Fibroblast of skin of right quadriceps (primary cell): ENCODE measurements at regions not wholly inside any gene's neighbourhood (a gene's known extent, or its start where the extent isn't known, plus 50 kb on each side); places are given as distances from the start of the nearest gene placed in this dataset.
"Not testable (repeated sequence)": the region's sequence is repeated elsewhere in the genome, so short reads cannot be mapped to it uniquely, and the experiment has no call there.

Experiments used
- DNase-seq: peaks from one replicate; pipeline ENCODE4 v3.0.0-alpha.2; 2013

- not testable (repeated sequence) for DNase-seq
These were observed 147.1 kb upstream of the MAMLD1 start for GRCh38 chrX:150216000-150216399.

GRCh38 chrX:150216716-150217115 lies 146.4 kb upstream of the MAMLD1 start:
- DNase-seq = no peak

GRCh38 chrX:150217609-150218008 lies 145.5 kb upstream of the MAMLD1 start:
- DNase-seq = no peak

GRCh38 chrX:150219374-150220185 lies 143.5 kb upstream of the MAMLD1 start:
- DNase-seq = peak; percentile 12

GRCh38 chrX:150223176-150224015 lies 139.7 kb upstream of the MAMLD1 start:
- DNase-seq = no peak

GRCh38 chrX:150224676-150225075 lies 138.4 kb upstream of the MAMLD1 start:
- no peak for DNase-seq

- no peak for DNase-seq
These were observed 137.9 kb upstream of the MAMLD1 start for GRCh38 chrX:150225266-150225665.

- no peak for DNase-seq
These were observed 137.4 kb upstream of the MAMLD1 start for GRCh38 chrX:150225756-150226155.

- no peak for DNase-seq
These were observed 136.7 kb upstream of the MAMLD1 start for GRCh38 chrX:150226223-150226965.

- DNase-seq = no peak
These were observed 135.7 kb upstream of the MAMLD1 start for GRCh38 chrX:150227321-150227860.

GRCh38 chrX:150227873-150228410 lies 135.2 kb upstream of the MAMLD1 start:
- DNase-seq = no peak

- DNase-seq = no peak
These were observed 134.7 kb upstream of the MAMLD1 start for GRCh38 chrX:150228431-150228830.

GRCh38 chrX:150229030-150229429 lies 134.1 kb upstream of the MAMLD1 start:
- no peak for DNase-seq

GRCh38 chrX:150229481-150229880 lies 133.6 kb upstream of the MAMLD1 start:
- DNase-seq = no peak

- not testable (repeated sequence) for DNase-seq
These were observed 132.2 kb upstream of the MAMLD1 start for GRCh38 chrX:150230952-150231351.

GRCh38 chrX:150231368-150231767 lies 131.7 kb upstream of the MAMLD1 start:
- not testable (repeated sequence) for DNase-seq

- DNase-seq = not testable (repeated sequence)
These were observed 130.9 kb upstream of the MAMLD1 start for GRCh38 chrX:150232222-150232621.

GRCh38 chrX:150234126-150234525 lies 129.0 kb upstream of the MAMLD1 start:
- peak; percentile 54 for DNase-seq

GRCh38 chrX:150236327-150236726 lies 126.8 kb upstream of the MAMLD1 start:
- peak; percentile 17 for DNase-seq

GRCh38 chrX:150238632-150239382 lies 124.3 kb upstream of the MAMLD1 start:
- no peak for DNase-seq

- no peak for DNase-seq
These were observed 123.0 kb upstream of the MAMLD1 start for GRCh38 chrX:150239946-150240642.
